ENCODE measurements at regions not wholly inside any gene's neighbourhood (a gene's known extent, or its start where the extent isn't known, plus 50 kb on each side); places are given as distances from the start of the nearest gene placed in this dataset.
"Not testable (repeated sequence)": the region's sequence is repeated elsewhere in the genome, so short reads cannot be mapped to it uniquely, and the experiment has no call there.

- no peak overlapping the region for H3K27ac ChIP-seq (ENCODE audit: low read length)
- no peaks in the 10 kb centered on the region for H3K27me3 ChIP-seq (ENCODE audit: control insufficient read depth, insufficient read depth, low read length)
- H3K4me3 ChIP-seq (ENCODE audit: low read length): no peak overlapping the region
- H3K9me3 ChIP-seq (ENCODE audit: control insufficient read depth, insufficient read depth, low read length): no peaks in the 10 kb centered on the region
- no peaks in the 10 kb centered on the region for H3K36me3 ChIP-seq (ENCODE audit: control insufficient read depth, insufficient read depth, low read length)
- no peaks in the 10 kb centered on the region; the same call in 1 of the 2 replicates for H3K4me1 ChIP-seq (ENCODE audit: control insufficient read depth, insufficient read depth, low read length)
- no peak for DNase-seq (ENCODE audit: low read depth, low spot score)
- no CpG with 5 or more reads among the region's 4 CpGs for WGBS (ENCODE audit: insufficient coverage, insufficient read length)
These were observed 1133.0 kb upstream of the LRRTM1 start for GRCh38 chr2:81437456-81438000.

GRCh38 chr2:81436256-81436655, 1131.7 kb upstream of the LRRTM1 start:
- no peak for DNase-seq (ENCODE audit: low read depth, low spot score)
- H3K9me3 ChIP-seq (ENCODE audit: control insufficient read depth, insufficient read depth, low read length): no peaks in the 10 kb centered on the region
- WGBS (ENCODE audit: insufficient coverage, insufficient read length): no CpG with 5 or more reads among the region's 6 CpGs

GRCh38 chr2:81412681-81413080, 1108.1 kb upstream of the LRRTM1 start:
- Histone ChIP-seq H3K27me3 (ENCODE audit: control insufficient read depth, insufficient read depth, low read length) (no peaks in the 10 kb centered on the region), H3K4me1 (ENCODE audit: control insufficient read depth, insufficient read depth, low read length) (no peaks in the 10 kb centered on the region), H3K36me3 (ENCODE audit: control insufficient read depth, insufficient read depth, low read length) (no peaks in the 10 kb centered on the region), H3K27ac (ENCODE audit: low read length) (no peak overlapping the region), H3K4me3 (ENCODE audit: low read length) (no peak overlapping the region), H3K9me3 (ENCODE audit: control insufficient read depth, insufficient read depth, low read length) (no peaks in the 10 kb centered on the region)
- WGBS (ENCODE audit: insufficient coverage, insufficient read length): no CpG with 5 or more reads among the region's 3 CpGs
- DNase-seq (ENCODE audit: low read depth, low spot score): no peak

More at GRCh38 chr2:81436256-81436655, 1131.7 kb upstream of the LRRTM1 start:
- Histone ChIP-seq H3K27ac (ENCODE audit: low read length) (no peak overlapping the region), H3K36me3 (ENCODE audit: control insufficient read depth, insufficient read depth, low read length) (no peaks in the 10 kb centered on the region), H3K27me3 (ENCODE audit: control insufficient read depth, insufficient read depth, low read length) (no peaks in the 10 kb centered on the region), H3K4me1 (ENCODE audit: control insufficient read depth, insufficient read depth, low read length) (no peaks in the 10 kb centered on the region; the same call in 1 of the 2 replicates), H3K4me3 (ENCODE audit: low read length) (no peak overlapping the region)

- no peaks in the 10 kb centered on the region for H3K36me3 ChIP-seq (ENCODE audit: control insufficient read depth, insufficient read depth, low read length)
- no CpG with 5 or more reads among the region's 2 CpGs for WGBS (ENCODE audit: insufficient coverage, insufficient read length)
- H3K4me1 ChIP-seq (ENCODE audit: control insufficient read depth, insufficient read depth, low read length): no peaks in the 10 kb centered on the region
- H3K27ac ChIP-seq (ENCODE audit: low read length): no peak overlapping the region
- H3K9me3 ChIP-seq (ENCODE audit: control insufficient read depth, insufficient read depth, low read length): no peaks in the 10 kb centered on the region
- no peaks in the 10 kb centered on the region for H3K27me3 ChIP-seq (ENCODE audit: control insufficient read depth, insufficient read depth, low read length)
- no peak for DNase-seq (ENCODE audit: low read depth, low spot score)
- no peak overlapping the region for H3K4me3 ChIP-seq (ENCODE audit: low read length)
These were observed 1099.0 kb upstream of the LRRTM1 start for GRCh38 chr2:81403508-81403907.

- Histone ChIP-seq H3K9me3 (ENCODE audit: control insufficient read depth, insufficient read depth, low read length) (no peaks in the 10 kb centered on the region), H3K27me3 (ENCODE audit: control insufficient read depth, insufficient read depth, low read length) (no peaks in the 10 kb centered on the region), H3K36me3 (ENCODE audit: control insufficient read depth, insufficient read depth, low read length) (no peaks in the 10 kb centered on the region), H3K4me1 (ENCODE audit: control insufficient read depth, insufficient read depth, low read length) (no peaks in the 10 kb centered on the region), H3K27ac (ENCODE audit: low read length) (no peak overlapping the region), H3K4me3 (ENCODE audit: low read length) (no peak overlapping the region)
- DNase-seq (ENCODE audit: low read depth, low spot score): no peak
- WGBS (ENCODE audit: insufficient coverage, insufficient read length): no CpG with 5 or more reads among the region's 4 CpGs
These were observed 1092.0 kb upstream of the LRRTM1 start for GRCh38 chr2:81396417-81397019.

- H3K4me3 ChIP-seq (ENCODE audit: low read length): no peak overlapping the region
- H3K27ac ChIP-seq (ENCODE audit: low read length): no peak overlapping the region
- H3K4me1 ChIP-seq (ENCODE audit: control insufficient read depth, insufficient read depth, low read length): no peaks in the 10 kb centered on the region
- no peak for DNase-seq (ENCODE audit: low read depth, low spot score)
- WGBS (ENCODE audit: insufficient coverage, insufficient read length): no CpG with 5 or more reads among the region's 2 CpGs
- no peaks in the 10 kb centered on the region for H3K27me3 ChIP-seq (ENCODE audit: control insufficient read depth, insufficient read depth, low read length)
- H3K9me3 ChIP-seq (ENCODE audit: control insufficient read depth, insufficient read depth, low read length): no peaks in the 10 kb centered on the region
- no peaks in the 10 kb centered on the region for H3K36me3 ChIP-seq (ENCODE audit: control insufficient read depth, insufficient read depth, low read length)
These were observed 1091.2 kb upstream of the LRRTM1 start for GRCh38 chr2:81395746-81396145.

GRCh38 chr2:81389203-81389602, 1084.7 kb upstream of the LRRTM1 start:
- Histone ChIP-seq H3K36me3 (ENCODE audit: control insufficient read depth, insufficient read depth, low read length) (no peaks in the 10 kb centered on the region), H3K9me3 (ENCODE audit: control insufficient read depth, insufficient read depth, low read length) (no peaks in the 10 kb centered on the region; the same call in 1 of the 2 replicates), H3K27ac (ENCODE audit: low read length) (no peak overlapping the region), H3K27me3 (ENCODE audit: control insufficient read depth, insufficient read depth, low read length) (no peaks in the 10 kb centered on the region), H3K4me3 (ENCODE audit: low read length) (no peak overlapping the region), H3K4me1 (ENCODE audit: control insufficient read depth, insufficient read depth, low read length) (no peaks in the 10 kb centered on the region)
- DNase-seq (ENCODE audit: low read depth, low spot score): no peak
- no CpG with 5 or more reads among the region's 3 CpGs for WGBS (ENCODE audit: insufficient coverage, insufficient read length)

- Histone ChIP-seq H3K4me3 (ENCODE audit: low read length) (no peak overlapping the region), H3K4me1 (ENCODE audit: control insufficient read depth, insufficient read depth, low read length) (no peaks in the 10 kb centered on the region)
These were observed 1059.2 kb upstream of the LRRTM1 start for GRCh38 chr2:81363800-81364199.

GRCh38 chr2:81362468-81362867, 1057.9 kb upstream of the LRRTM1 start:
- not testable (repeated sequence) for H3K4me3 ChIP-seq (ENCODE audit: low read length); H3K4me1 ChIP-seq (ENCODE audit: control insufficient read depth, insufficient read depth, low read length); H3K27me3 ChIP-seq (ENCODE audit: control insufficient read depth, insufficient read depth, low read length); H3K36me3 ChIP-seq (ENCODE audit: control insufficient read depth, insufficient read depth, low read length); H3K27ac ChIP-seq (ENCODE audit: low read length); DNase-seq (ENCODE audit: low read depth, low spot score); H3K9me3 ChIP-seq (ENCODE audit: control insufficient read depth, insufficient read depth, low read length)
- WGBS (ENCODE audit: insufficient coverage, insufficient read length): no CpG with 5 or more reads among the region's 11 CpGs

More at GRCh38 chr2:81363800-81364199, 1059.2 kb upstream of the LRRTM1 start:
- Histone ChIP-seq H3K27me3 (ENCODE audit: control insufficient read depth, insufficient read depth, low read length) (no peaks in the 10 kb centered on the region), H3K27ac (ENCODE audit: low read length) (no peak overlapping the region), H3K9me3 (ENCODE audit: control insufficient read depth, insufficient read depth, low read length) (no peaks in the 10 kb centered on the region), H3K36me3 (ENCODE audit: control insufficient read depth, insufficient read depth, low read length) (no peaks in the 10 kb centered on the region)
- no peak for DNase-seq (ENCODE audit: low read depth, low spot score)

GRCh38 chr2:81355436-81355835, 1050.9 kb upstream of the LRRTM1 start:
- no peaks in the 10 kb centered on the region for H3K4me1 ChIP-seq (ENCODE audit: control insufficient read depth, insufficient read depth, low read length)

GRCh38 chr2:81334046-81334445, 1029.5 kb upstream of the LRRTM1 start:
- Histone ChIP-seq H3K4me3 (ENCODE audit: low read length) (no peak overlapping the region), H3K36me3 (ENCODE audit: control insufficient read depth, insufficient read depth, low read length) (no peaks in the 10 kb centered on the region), H3K9me3 (ENCODE audit: control insufficient read depth, insufficient read depth, low read length) (no peaks in the 10 kb centered on the region), H3K27me3 (ENCODE audit: control insufficient read depth, insufficient read depth, low read length) (no peaks in the 10 kb centered on the region), H3K27ac (ENCODE audit: low read length) (no peak overlapping the region), H3K4me1 (ENCODE audit: control insufficient read depth, insufficient read depth, low read length) (no peaks in the 10 kb centered on the region)
- no CpG with 5 or more reads among the region's 2 CpGs for WGBS (ENCODE audit: insufficient coverage, insufficient read length)
- DNase-seq (ENCODE audit: low read depth, low spot score): no peak

More at GRCh38 chr2:81355436-81355835, 1050.9 kb upstream of the LRRTM1 start:
- no CpG with 5 or more reads among the region's 1 CpG for WGBS (ENCODE audit: insufficient coverage, insufficient read length)
- Histone ChIP-seq H3K27ac (ENCODE audit: low read length) (no peak overlapping the region), H3K4me3 (ENCODE audit: low read length) (no peak overlapping the region), H3K9me3 (ENCODE audit: control insufficient read depth, insufficient read depth, low read length) (no peaks in the 10 kb centered on the region), H3K27me3 (ENCODE audit: control insufficient read depth, insufficient read depth, low read length) (no peaks in the 10 kb centered on the region), H3K36me3 (ENCODE audit: control insufficient read depth, insufficient read depth, low read length) (no peaks in the 10 kb centered on the region)
- no peak for DNase-seq (ENCODE audit: low read depth, low spot score)

All from iPS DF 6.9 (cell line).